K562 (cell line): ENCODE measurements at regions not wholly inside any gene's neighbourhood (a gene's known extent, or its start where the extent isn't known, plus 50 kb on each side); places are given as distances from the start of the nearest gene placed in this dataset.

Experiments
- CBFB ChIP-seq: sonication (generic); formaldehyde crosslinking; IDR thresholded peaks from 2 replicates; pipeline ENCODE4 v1.4.0; 2020; ENCODE audit warnings: mild to moderate bottlenecking, missing genetic modification reagents
- E2F1 ChIP-seq: sonication (generic); formaldehyde crosslinking; IDR thresholded peaks from 2 replicates; pipeline ENCODE4 v1.8.1; 2023; ENCODE audit warnings: mild to moderate bottlenecking, missing genetic modification reagents, moderate library complexity
- ESRRA ChIP-seq: fragments of 450-650 bp; IDR thresholded peaks from 2 replicates; pipeline ENCODE4 v1.6.1; 2014; ENCODE audit warnings: low read depth, mild to moderate bottlenecking, moderate library complexity, borderline replicate concordance
- EZH2 ChIP-seq: IDR thresholded peaks from 2 replicates; pipeline ENCODE4 v1.6.1; 2012; ENCODE audit warnings: low read depth, mild to moderate bottlenecking, inconsistent platforms, low read length, borderline replicate concordance
- HEY1 ChIP-seq: fragments of 250-450 bp; sonication (Bioruptor Pico); IDR thresholded peaks from 2 replicates; pipeline ENCODE4 v1.5.0; 2020; ENCODE audit warnings: mild to moderate bottlenecking, moderate library complexity, borderline replicate concordance
- SRSF1 ChIP-seq: fragments of 200-400 bp; formaldehyde crosslinking; IDR thresholded peaks from 2 replicates; pipeline ENCODE4 v1.6.1; 2017; ENCODE audit warnings: mild to moderate bottlenecking, low read depth, low read length, moderate library complexity
- TCF7 ChIP-seq: sonication (generic); IDR thresholded peaks from 2 replicates; pipeline ENCODE4 v1.6.1; 2016; ENCODE audit warnings: antibody characterized with exemption, borderline replicate concordance
- TRIM28 ChIP-seq: fragments of 450-650 bp; IDR thresholded peaks from 2 replicates; pipeline ENCODE4 v1.6.1; 2017
- USF1 ChIP-seq: sonication (generic); formaldehyde crosslinking; IDR thresholded peaks from 2 replicates; pipeline ENCODE4 v1.9.0; 2022; ENCODE audit warnings: mild to moderate bottlenecking, missing genetic modification reagents
- TF ChIP-seq, protein P1 (sequence below): fragments of 450-650 bp; formaldehyde crosslinking; IDR thresholded peaks from 2 replicates; pipeline ENCODE4 v1.4.0; 2022; ENCODE audit warnings: mild to moderate bottlenecking, moderate library complexity

- TF ChIP-seq SRSF1, result no peak
- no peak for TF ChIP-seq TCF7
- no peak for TF ChIP-seq E2F1 (CRISPR knock-in tag)
- no peak for TF ChIP-seq ESRRA
- no peak for TF ChIP-seq HEY1
- no peak for TF ChIP-seq CBFB (CRISPR knock-in tag)
- TF ChIP-seq EZH2, result no peak
- TF ChIP-seq USF1 (CRISPR knock-in tag), result no peak
- no peak for TF ChIP-seq TRIM28
- TF ChIP-seq, protein P1, sequence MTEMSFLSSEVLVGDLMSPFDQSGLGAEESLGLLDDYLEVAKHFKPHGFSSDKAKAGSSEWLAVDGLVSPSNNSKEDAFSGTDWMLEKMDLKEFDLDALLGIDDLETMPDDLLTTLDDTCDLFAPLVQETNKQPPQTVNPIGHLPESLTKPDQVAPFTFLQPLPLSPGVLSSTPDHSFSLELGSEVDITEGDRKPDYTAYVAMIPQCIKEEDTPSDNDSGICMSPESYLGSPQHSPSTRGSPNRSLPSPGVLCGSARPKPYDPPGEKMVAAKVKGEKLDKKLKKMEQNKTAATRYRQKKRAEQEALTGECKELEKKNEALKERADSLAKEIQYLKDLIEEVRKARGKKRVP (CRISPR knock-in tag), result no peak
These were observed 93.5 kb upstream of the GSC start for GRCh38 chr14:94863366-94863765.
